Endothelial cell of umbilical vein (primary cell): ENCODE measurements at regions not wholly inside any gene's neighbourhood (a gene's known extent, or its start where the extent isn't known, plus 50 kb on each side); places are given as distances from the start of the nearest gene placed in this dataset.
"Not testable (repeated sequence)": the region's sequence is repeated elsewhere in the genome, so short reads cannot be mapped to it uniquely, and the experiment has no call there.

ENCODE experiments used
- BruUV-seq: library from RNA; stranded (reverse); fragments of 400-500 nt; replicated peaks from 2 replicates; lab custom pipeline; 2021; lab: Mats Ljungman, UMichigan
- CTCF ChIA-PET: fragments of 300-600, 350-600 bp; sonication (Branson Sonifier 250); formaldehyde crosslinking; loops from one replicate; lab custom pipeline; 2021; ENCODE audit warnings: antibody characterized with exemption, inconsistent platforms; lab: Charles Lee
- POLR2A ChIA-PET: fragments of 300-600, 350-600 bp; sonication (Branson Sonifier 250); formaldehyde crosslinking; loops from one replicate; lab custom pipeline; 2021; ENCODE audit warnings: antibody characterized with exemption, inconsistent platforms; lab: Charles Lee
- DNase-seq: peaks from one replicate; pipeline ENCODE4 v3.0.0-alpha.2; 2011; ENCODE audit warnings: low read depth, low spot score
- FAIRE-seq: peaks from 2 replicates; lab custom pipeline; 2011; peaks lifted over from hg19 to GRCh38; lab: Jason Lieb, UNC
- H2AFZ ChIP-seq: 2 replicates; pipeline ENCODE4 v1.6.0; 2012; ENCODE audit warnings: low read depth, low read length, control low read depth, inconsistent platforms
- H3K27ac ChIP-seq: 2 replicates; pipeline ENCODE4 v1.5.1; 2011; ENCODE audit warnings: low read depth, mild to moderate bottlenecking, control low read depth, low read length, moderate library complexity; ENCODE audit not compliant: insufficient read depth
- H3K27me3 ChIP-seq, 2 experiments: 2 replicates each; pipeline versions ENCODE4 v1.6.0 to v1.6.1; 2011; ENCODE audit warnings: low read length in 2 of 2, mixed read lengths in 1 of 2; ENCODE audit not compliant: control insufficient read depth in 2 of 2, insufficient read depth in 2 of 2
- H3K36me3 ChIP-seq, 2 experiments: 2 replicates in 1 of 2; 3 replicates in 1 of 2; pipeline ENCODE4 v1.5.1; 2011; ENCODE audit warnings: low read length in 2 of 2, mild to moderate bottlenecking in 1 of 2, moderate library complexity in 1 of 2; ENCODE audit not compliant: control insufficient read depth in 2 of 2, insufficient read depth in 2 of 2; ENCODE audit errors: extremely low read depth in 1 of 2
- H3K4me1 ChIP-seq: 3 replicates; pipeline ENCODE4 v1.5.1; 2011; ENCODE audit warnings: mild to moderate bottlenecking, low read length; ENCODE audit not compliant: control insufficient read depth, insufficient read depth; ENCODE audit errors: extremely low read depth
- H3K4me2 ChIP-seq: 2 replicates; pipeline ENCODE4 v1.6.1; 2011; ENCODE audit warnings: low read length, control low read depth, mixed read lengths; ENCODE audit not compliant: insufficient read depth
- H3K4me3 ChIP-seq, 3 experiments: fragments of 200-600 bp in 1 of 3; sonication (generic), shearing (Covaris generic) in 1 of 3; replicated peaks in 1 of 3; 2 replicates each; pipeline ENCODE4 v1.5.1; 2011 to 2016; ENCODE audit warnings: control low read depth in 3 of 3, low read length in 3 of 3, mild to moderate bottlenecking in 2 of 3, inconsistent platforms in 1 of 3, low read depth in 1 of 3, moderate library complexity in 1 of 3; ENCODE audit not compliant: insufficient read depth in 1 of 3
- H3K79me2 ChIP-seq: 2 replicates; pipeline ENCODE4 v1.6.0; 2012; ENCODE audit warnings: low read length, inconsistent platforms; ENCODE audit not compliant: control insufficient read depth, insufficient read depth
- H3K9ac ChIP-seq: replicated peaks from 2 replicates; pipeline ENCODE3; 2011; ENCODE audit warnings: low read length, control low read depth; ENCODE audit not compliant: insufficient read depth; ENCODE audit errors: extremely low read depth
- H3K9me1 ChIP-seq: replicated peaks from 3 replicates; pipeline ENCODE4 v1.6.0; 2011; ENCODE audit warnings: mild to moderate bottlenecking, low read length; ENCODE audit not compliant: control insufficient read depth, insufficient read depth; ENCODE audit errors: extremely low read depth
- H3K9me3 ChIP-seq: replicated peaks from 2 replicates; pipeline ENCODE4 v1.5.1; 2012; ENCODE audit warnings: low read length, inconsistent platforms; ENCODE audit not compliant: control insufficient read depth, insufficient read depth
- H4K20me1 ChIP-seq: replicated peaks from 2 replicates; pipeline ENCODE3; 2011; ENCODE audit warnings: mild to moderate bottlenecking, low read length; ENCODE audit not compliant: control insufficient read depth, insufficient read depth; ENCODE audit errors: extremely low read depth
- EZH2 ChIP-seq: IDR thresholded peaks from 2 replicates; pipeline ENCODE4 v1.6.1; 2012; ENCODE audit warnings: borderline replicate concordance, low read depth, mild to moderate bottlenecking, moderate library complexity, low read length, inconsistent platforms; ENCODE audit not compliant: severe bottlenecking
- FOS ChIP-seq: IDR thresholded peaks from 2 replicates; pipeline ENCODE4 v1.6.1; 2011; ENCODE audit warnings: mild to moderate bottlenecking, low read length, moderate library complexity, borderline replicate concordance; ENCODE audit not compliant: insufficient read depth
- GATA2 ChIP-seq: IDR thresholded peaks from 2 replicates; pipeline ENCODE4 v1.7.0; 2011; ENCODE audit warnings: low read depth, mild to moderate bottlenecking, moderate library complexity, mixed read lengths, low read length; ENCODE audit not compliant: insufficient read length, insufficient read depth
- JUN ChIP-seq: IDR thresholded peaks from 2 replicates; pipeline ENCODE4 v1.6.1; 2011; ENCODE audit warnings: borderline replicate concordance, low read depth; ENCODE audit not compliant: insufficient read length, insufficient read depth
- MYC ChIP-seq: IDR thresholded peaks from one replicate; pipeline ENCODE4 v1.6.1; 2011; ENCODE audit warnings: mild to moderate bottlenecking, low read depth, low read length
- POLR2A ChIP-seq: IDR thresholded peaks from 2 replicates; pipeline ENCODE4 v1.6.1; 2012; ENCODE audit warnings: low read depth, mild to moderate bottlenecking, control low read depth, low read length
- POLR2AphosphoS5 ChIP-seq: IDR thresholded peaks from 2 replicates; pipeline ENCODE4 v1.6.1; 2012; ENCODE audit warnings: low read depth, mild to moderate bottlenecking, control low read depth, low read length, moderate library complexity; ENCODE audit not compliant: insufficient read depth
- dilution Hi-C: fragments of 300-500 bp; cut with MboI; formaldehyde crosslinking; loops from one replicate; pipeline ENCODE4 v1.15.0; 2019; ENCODE audit warnings: low sequenced_read_pairs; ENCODE audit not compliant: extremely low pct_ligation_motif_present
- intact Hi-C: fragments of 100-400 bp; cut with micrococcal nuclease; formaldehyde crosslinking; loops from one replicate; pipeline ENCODE4 v1.10.0; 2022
- TF ChIP-seq, protein P1 (sequence below): IDR thresholded peaks from 2 replicates; pipeline ENCODE4 v1.6.1; 2011; ENCODE audit not compliant: insufficient read depth, insufficient read length
- TF ChIP-seq, protein P2 (sequence below), 2 donors: IDR thresholded peaks; 1 replicate in 1 of 2; 2 replicates in 1 of 2; pipeline ENCODE4 v1.5.1; 2011; ENCODE audit warnings: low read length in 2 of 2, mild to moderate bottlenecking in 2 of 2, moderate library complexity in 2 of 2, control low read depth in 1 of 2, inconsistent platforms in 1 of 2, low read depth in 1 of 2; ENCODE audit not compliant: insufficient read depth in 1 of 2; ENCODE audit errors: extremely low read depth in 1 of 2

DNA sequence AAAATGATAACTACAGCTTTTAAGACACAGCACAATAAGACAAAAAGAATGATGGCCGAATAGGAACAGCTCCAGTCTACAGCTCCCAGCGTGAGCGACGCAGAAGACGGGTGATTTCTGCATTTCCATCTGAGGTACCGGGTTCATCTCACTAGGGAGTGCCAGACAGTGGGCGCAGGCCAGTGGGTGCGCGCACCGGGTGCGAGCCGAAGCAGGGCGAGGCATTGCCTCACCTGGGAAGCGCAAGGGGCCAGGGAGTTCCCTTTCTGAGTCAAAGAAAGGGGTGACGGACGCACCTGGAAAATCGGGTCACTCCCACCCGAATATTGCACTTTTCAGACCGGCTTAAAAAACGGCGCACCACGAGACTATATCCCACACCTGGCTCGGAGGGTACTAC is 188.0 kb downstream of the MYRFL start:
- H3K27me3 ChIP-seq, H3K9ac ChIP-seq, H4K20me1 ChIP-seq, H3K4me3 ChIP-seq, H3K9me1 ChIP-seq, intact Hi-C loops, DNase-seq, H2AFZ ChIP-seq, H3K79me2 ChIP-seq, H3K4me2 ChIP-seq, CTCF ChIA-PET, H3K27ac ChIP-seq, dilution Hi-C loops, FAIRE-seq, BruUV-seq, H3K36me3 ChIP-seq, H3K9me3 ChIP-seq, POLR2A ChIA-PET, H3K4me1 ChIP-seq: not testable (repeated sequence)

DNA sequence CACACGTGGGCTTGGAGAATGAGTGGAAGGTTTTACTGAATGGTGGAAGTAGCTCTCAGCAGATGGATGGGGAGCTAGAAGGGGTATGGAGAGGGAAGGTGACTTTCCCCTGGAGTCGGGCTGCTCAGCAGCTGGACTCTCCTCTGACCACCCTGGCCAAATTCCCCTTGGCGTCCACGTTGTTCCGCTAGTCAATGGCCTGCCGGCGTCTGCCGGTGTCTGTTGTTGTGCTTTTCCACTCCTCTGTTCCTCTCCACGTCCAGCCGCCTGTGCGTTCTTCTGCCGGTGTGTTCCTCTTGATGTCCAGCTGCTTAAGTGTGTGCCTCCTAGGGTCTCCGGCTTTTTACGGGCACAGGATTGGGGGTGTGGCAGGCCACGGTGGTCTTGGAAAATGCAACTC is 203.5 kb downstream of the MYRFL start:
- Histone ChIP-seq H3K36me3 (no peaks in the 10 kb centered on the region), H2AFZ (no peak overlapping the region), H3K79me2 (no peaks in the 10 kb centered on the region), H4K20me1 (no peaks in the 10 kb centered on the region), H3K27ac (no peak overlapping the region), H3K27me3 (no peaks in the 10 kb centered on the region), H3K4me1 (no peaks in the 10 kb centered on the region), H3K9me1 (no peaks in the 10 kb centered on the region), H3K9me3 (no peaks in the 10 kb centered on the region), H3K9ac (no peak overlapping the region), H3K4me2 (no peak overlapping the region), H3K4me3 (no peak overlapping the region)
- CTCF ChIA-PET = no interaction called here
- POLR2A ChIA-PET = no interaction called here
- BruUV-seq = no TSS peak
- intact Hi-C loops = no loop called here
- no peak for TF ChIP-seq POLR2A
- no peak for TF ChIP-seq POLR2AphosphoS5
- no peak for TF ChIP-seq MYC
- TF ChIP-seq, protein P1, sequence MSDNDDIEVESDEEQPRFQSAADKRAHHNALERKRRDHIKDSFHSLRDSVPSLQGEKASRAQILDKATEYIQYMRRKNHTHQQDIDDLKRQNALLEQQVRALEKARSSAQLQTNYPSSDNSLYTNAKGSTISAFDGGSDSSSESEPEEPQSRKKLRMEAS = no peak
- no peak for TF ChIP-seq GATA2
- no peak for TF ChIP-seq EZH2
- no peak for TF ChIP-seq JUN
- TF ChIP-seq FOS = no peak
- TF ChIP-seq, protein P2, sequence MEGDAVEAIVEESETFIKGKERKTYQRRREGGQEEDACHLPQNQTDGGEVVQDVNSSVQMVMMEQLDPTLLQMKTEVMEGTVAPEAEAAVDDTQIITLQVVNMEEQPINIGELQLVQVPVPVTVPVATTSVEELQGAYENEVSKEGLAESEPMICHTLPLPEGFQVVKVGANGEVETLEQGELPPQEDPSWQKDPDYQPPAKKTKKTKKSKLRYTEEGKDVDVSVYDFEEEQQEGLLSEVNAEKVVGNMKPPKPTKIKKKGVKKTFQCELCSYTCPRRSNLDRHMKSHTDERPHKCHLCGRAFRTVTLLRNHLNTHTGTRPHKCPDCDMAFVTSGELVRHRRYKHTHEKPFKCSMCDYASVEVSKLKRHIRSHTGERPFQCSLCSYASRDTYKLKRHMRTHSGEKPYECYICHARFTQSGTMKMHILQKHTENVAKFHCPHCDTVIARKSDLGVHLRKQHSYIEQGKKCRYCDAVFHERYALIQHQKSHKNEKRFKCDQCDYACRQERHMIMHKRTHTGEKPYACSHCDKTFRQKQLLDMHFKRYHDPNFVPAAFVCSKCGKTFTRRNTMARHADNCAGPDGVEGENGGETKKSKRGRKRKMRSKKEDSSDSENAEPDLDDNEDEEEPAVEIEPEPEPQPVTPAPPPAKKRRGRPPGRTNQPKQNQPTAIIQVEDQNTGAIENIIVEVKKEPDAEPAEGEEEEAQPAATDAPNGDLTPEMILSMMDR (IDR thresholded peaks at IDR 0.05; ENCODE audit: extremely low read depth in 1 of 2, insufficient read depth in 1 of 2, low read depth in 1 of 2, low read length in 2 of 2) = no peak
- DNase-seq (no peak), FAIRE-seq (no peak)
- dilution Hi-C loops = no loop called here
